CD14-positive monocyte (primary cell): ENCODE measurements at regions not wholly inside any gene's neighbourhood (a gene's known extent, or its start where the extent isn't known, plus 50 kb on each side); places are given as distances from the start of the nearest gene placed in this dataset.

Experiments used
- DNase-seq, 3 donors: peaks; one replicate each; pipeline ENCODE4 v3.0.0-alpha.2; 2011 to 2022
- H2AFZ ChIP-seq: 2 replicates; pipeline ENCODE4 v1.6.0; 2012; ENCODE audit warnings: mild to moderate bottlenecking, low read depth, low read length, inconsistent platforms; ENCODE audit not compliant: insufficient read depth, poor library complexity, severe bottlenecking
- H3K27ac ChIP-seq, 2 donors: 1 replicate in 1 of 2; 2 replicates in 1 of 2; pipeline ENCODE4 v1.5.1; 2012 to 2013; ENCODE audit warnings: low read length in 2 of 2, control low read depth in 1 of 2, inconsistent platforms in 1 of 2, low read depth in 1 of 2, mild to moderate bottlenecking in 1 of 2
- H3K27me3 ChIP-seq, 2 donors: one replicate each; pipeline versions ENCODE4 v1.6.0 to v1.6.1; 2011 to 2013; ENCODE audit warnings: low read length in 2 of 2; ENCODE audit not compliant: control insufficient read depth in 2 of 2, insufficient read depth in 2 of 2
- H3K36me3 ChIP-seq, 2 donors: replicated peaks in 1 of 2; 1 replicate in 1 of 2; 2 replicates in 1 of 2; pipeline versions ENCODE4 v1.5.1 to v1.6.1; 2012 to 2013; ENCODE audit warnings: low read length in 2 of 2, control low read depth in 1 of 2, inconsistent platforms in 1 of 2, mild to moderate bottlenecking in 1 of 2; ENCODE audit not compliant: insufficient read depth in 2 of 2, control insufficient read depth in 1 of 2
- H3K4me1 ChIP-seq, 2 donors: 1 replicate in 1 of 2; 2 replicates in 1 of 2; pipeline versions ENCODE4 v1.5.1 to v1.6.1; 2012 to 2013; ENCODE audit warnings: low read length in 2 of 2, control low read depth in 1 of 2, inconsistent platforms in 1 of 2, mild to moderate bottlenecking in 1 of 2, moderate library complexity in 1 of 2; ENCODE audit not compliant: insufficient read depth in 2 of 2, control insufficient read depth in 1 of 2
- H3K4me2 ChIP-seq: replicated peaks from 2 replicates; pipeline ENCODE3; 2012; ENCODE audit warnings: low read length, moderate library complexity, mild to moderate bottlenecking; ENCODE audit not compliant: poor library complexity, severe bottlenecking; ENCODE audit errors: extremely low read depth
- H3K4me3 ChIP-seq, 3 experiments: fragments of 200-600 bp in 1 of 3; sonication (generic) in 1 of 3; replicated peaks in 1 of 3; 1 replicate in 2 of 3; 2 replicates in 1 of 3; pipeline ENCODE4 v1.5.1; 2011 to 2013; ENCODE audit warnings: low read length in 3 of 3, mild to moderate bottlenecking in 3 of 3, control low read depth in 2 of 3, low read depth in 2 of 3, inconsistent platforms in 1 of 3, moderate library complexity in 1 of 3
- H3K79me2 ChIP-seq: 2 replicates; pipeline ENCODE4 v1.6.0; 2012; ENCODE audit warnings: mild to moderate bottlenecking, control low read depth, inconsistent platforms, low read length, moderate library complexity; ENCODE audit not compliant: insufficient read depth
- H3K9ac ChIP-seq: 2 replicates; pipeline ENCODE4 v1.6.0; 2017; ENCODE audit warnings: low read length, mild to moderate bottlenecking; ENCODE audit not compliant: insufficient read depth, poor library complexity, severe bottlenecking
- H3K9me3 ChIP-seq, 2 donors: replicated peaks in 1 of 2; 1 replicate in 1 of 2; 2 replicates in 1 of 2; pipeline versions ENCODE4 v1.5.1 to v1.6.1; 2012 to 2013; ENCODE audit warnings: low read length in 2 of 2, control low read depth in 1 of 2; ENCODE audit not compliant: control insufficient read depth in 1 of 2, insufficient read depth in 1 of 2
- H4K20me1 ChIP-seq: 2 replicates; pipeline ENCODE4 v1.6.0; 2012; ENCODE audit warnings: mild to moderate bottlenecking, low read length, control low read depth, moderate library complexity; ENCODE audit not compliant: insufficient read depth
- H3K27ac Mint-ChIP-seq, 7 donors: one replicate each; pipeline ENCODE4 v1.8.0; 2020; ENCODE audit warnings: mild to moderate bottlenecking in 7 of 7, mixed read lengths in 7 of 7, moderate library complexity in 6 of 7, inconsistent platforms in 2 of 7
- H3K27me3 Mint-ChIP-seq, 3 donors: one replicate each; pipeline ENCODE4 v1.8.0; 2021 to 2022; ENCODE audit warnings: low read depth in 3 of 3, mild to moderate bottlenecking in 3 of 3, mixed read lengths in 3 of 3, moderate library complexity in 3 of 3, inconsistent platforms in 1 of 3
- H3K36me3 Mint-ChIP-seq, 2 donors: one replicate each; pipeline ENCODE4 v1.8.0; 2020; ENCODE audit warnings: mixed read lengths in 2 of 2, inconsistent platforms in 1 of 2, mild to moderate bottlenecking in 1 of 2
- H3K4me1 Mint-ChIP-seq: one replicate; pipeline ENCODE4 v1.8.0; 2020; ENCODE audit warnings: mild to moderate bottlenecking, mixed read lengths
- H3K4me3 Mint-ChIP-seq, 2 donors: one replicate each; pipeline ENCODE4 v1.8.0; 2020; ENCODE audit warnings: mild to moderate bottlenecking in 2 of 2, mixed read lengths in 2 of 2, moderate library complexity in 1 of 2
- H3K9me3 Mint-ChIP-seq, 7 donors: one replicate each; pipeline ENCODE4 v1.8.0; 2020 to 2022; ENCODE audit warnings: mixed read lengths in 7 of 7, mild to moderate bottlenecking in 6 of 7, moderate library complexity in 6 of 7, inconsistent platforms in 2 of 7
- WGBS: methylation state at CpG from one replicate; pipeline ENCODE4 v1.1.5; 2013; ENCODE audit warnings: missing lambda C conversion rate; ENCODE audit not compliant: insufficient coverage; 5-methylcytosine and 5-hydroxymethylcytosine counted together
- intact Hi-C, 2 donors: fragments of 100-400 bp; cut with micrococcal nuclease; formaldehyde crosslinking; loops; one replicate each; pipeline versions ENCODE4 v1.15.0 to v1.15.1; 2023
- TF ChIP-seq, protein P1 (sequence below): fragments of 200-600 bp; IDR thresholded peaks from one replicate; pipeline ENCODE4 v1.8.0; 2022; ENCODE audit warnings: antibody characterized with exemption, mild to moderate bottlenecking

DNA sequence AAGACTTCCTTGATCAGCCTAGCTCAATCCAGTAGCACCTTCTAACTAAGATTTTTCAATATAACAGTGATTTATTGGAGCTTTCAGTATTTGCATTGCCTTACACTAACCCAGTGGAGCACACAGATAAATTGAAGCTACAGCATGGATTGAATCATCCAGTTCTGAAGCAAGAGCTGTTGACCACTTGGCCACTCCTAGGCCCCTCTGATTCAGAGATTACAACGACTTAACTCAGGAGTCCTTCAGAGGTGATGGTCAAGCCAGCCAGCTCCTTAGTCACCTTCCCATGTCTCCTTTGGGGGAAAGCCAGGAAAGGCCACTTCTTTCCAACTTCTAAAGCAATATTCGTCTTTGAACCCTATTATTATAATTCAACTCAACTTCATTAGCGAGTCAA, 151.8 kb downstream of the TENT5C start:
- Histone ChIP-seq H3K27ac (no peak overlapping the region), H3K27me3 (peaks cover 3 to 4% of the 10 kb centered on the region in 2 donors), H3K4me3 (no peak overlapping the region), H3K9ac (no peak overlapping the region), H3K36me3 (no peaks in the 10 kb centered on the region), H4K20me1 (no peaks in the 10 kb centered on the region), H3K4me1 (peaks cover 11 to 13% of the 10 kb centered on the region in 2 donors), H2AFZ (no peak overlapping the region), H3K79me2 (no peaks in the 10 kb centered on the region), H3K9me3 (no peaks in the 10 kb centered on the region), H3K4me2 (no peak overlapping the region)
- Mint-ChIP-seq H3K36me3 (no peaks in the 10 kb centered on the region), H3K4me1 (peaks cover 18% of the 10 kb centered on the region), H3K9me3 (peaks cover 0 to 3% (median 0%) of the 10 kb centered on the region in 7 donors), H3K4me3 (no peak overlapping the region), H3K27me3 (peaks cover 11 to 24% (median 16%) of the 10 kb centered on the region in 3 donors), H3K27ac (no peak overlapping the region)
- no peak for DNase-seq
- WGBS, result 78% methylated on average over 1 of the region's 3 CpGs
- intact Hi-C loops, result loop anchor here in 1 of 2 donors (5.0 kb wide), 1 partner anchor 245 kb away; no protein-coding TSS in a partner anchor
- TF ChIP-seq, protein P1, sequence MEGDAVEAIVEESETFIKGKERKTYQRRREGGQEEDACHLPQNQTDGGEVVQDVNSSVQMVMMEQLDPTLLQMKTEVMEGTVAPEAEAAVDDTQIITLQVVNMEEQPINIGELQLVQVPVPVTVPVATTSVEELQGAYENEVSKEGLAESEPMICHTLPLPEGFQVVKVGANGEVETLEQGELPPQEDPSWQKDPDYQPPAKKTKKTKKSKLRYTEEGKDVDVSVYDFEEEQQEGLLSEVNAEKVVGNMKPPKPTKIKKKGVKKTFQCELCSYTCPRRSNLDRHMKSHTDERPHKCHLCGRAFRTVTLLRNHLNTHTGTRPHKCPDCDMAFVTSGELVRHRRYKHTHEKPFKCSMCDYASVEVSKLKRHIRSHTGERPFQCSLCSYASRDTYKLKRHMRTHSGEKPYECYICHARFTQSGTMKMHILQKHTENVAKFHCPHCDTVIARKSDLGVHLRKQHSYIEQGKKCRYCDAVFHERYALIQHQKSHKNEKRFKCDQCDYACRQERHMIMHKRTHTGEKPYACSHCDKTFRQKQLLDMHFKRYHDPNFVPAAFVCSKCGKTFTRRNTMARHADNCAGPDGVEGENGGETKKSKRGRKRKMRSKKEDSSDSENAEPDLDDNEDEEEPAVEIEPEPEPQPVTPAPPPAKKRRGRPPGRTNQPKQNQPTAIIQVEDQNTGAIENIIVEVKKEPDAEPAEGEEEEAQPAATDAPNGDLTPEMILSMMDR, result no peak

DNA sequence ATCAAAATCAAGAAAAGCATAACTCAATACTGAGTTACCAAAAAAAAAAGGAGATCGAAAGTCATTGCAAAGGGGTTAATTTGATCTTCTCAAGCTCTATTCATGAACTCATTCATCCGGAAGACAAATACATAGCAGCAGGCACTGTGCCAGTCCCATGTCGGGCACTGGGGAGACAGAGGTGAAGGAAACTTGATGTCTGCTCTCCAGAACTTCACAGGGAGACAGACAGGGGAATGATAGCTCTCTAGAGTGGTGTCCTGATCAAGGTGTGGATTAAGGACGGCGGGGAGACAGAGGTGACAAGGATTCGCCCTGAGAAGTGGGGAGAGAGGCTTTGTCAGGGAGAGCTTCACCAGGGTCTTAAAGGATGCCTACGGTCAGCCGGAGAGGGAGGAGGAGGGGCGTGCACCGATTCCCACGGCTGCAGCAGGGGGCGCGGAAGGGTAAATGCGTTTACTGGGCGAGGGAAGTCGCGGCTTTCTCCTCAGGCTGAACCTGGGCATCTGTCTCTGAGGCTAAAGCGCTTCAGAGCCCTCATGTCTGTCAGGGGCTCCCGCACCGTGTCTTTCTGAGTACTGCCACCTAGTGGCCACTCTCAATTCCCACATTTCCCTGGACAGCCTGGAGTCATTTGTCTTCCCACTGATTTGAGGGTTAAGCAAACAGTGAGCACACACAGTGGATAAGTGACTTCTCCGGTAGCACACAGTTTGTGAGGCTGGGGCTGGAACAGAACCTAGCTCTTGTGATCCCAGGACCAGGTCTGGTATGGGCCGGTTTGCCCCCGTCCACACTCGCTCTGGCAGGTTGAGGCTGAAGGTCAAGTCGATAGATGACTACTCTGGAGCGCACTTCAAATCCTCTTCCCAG, 152.8 kb downstream of the TENT5C start:
- H3K4me1 ChIP-seq, result peaks cover 10 to 11% of the 10 kb centered on the region in 2 donors
- H3K9me3 ChIP-seq, result no peaks in the 10 kb centered on the region
- Mint-ChIP-seq H3K36me3 (no peaks in the 10 kb centered on the region), H3K27me3 (peaks cover 11 to 24% (median 16%) of the 10 kb centered on the region in 3 donors), H3K9me3 (peaks cover 0 to 3% (median 0%) of the 10 kb centered on the region in 7 donors), H3K27ac (peak overlapping the region in 2 of 7 donors; percentile 26 to 29), H3K4me3 (peak overlapping the region; percentile 69 to 80), H3K4me1 (peaks cover 14% of the 10 kb centered on the region)
- H2AFZ ChIP-seq, result peak overlapping the region; percentile 73
- DNase-seq, result peak; percentile 29 to 55 (median 38)
- H3K36me3 ChIP-seq, result no peaks in the 10 kb centered on the region
- H3K27ac ChIP-seq, result no peak overlapping the region
- no peaks in the 10 kb centered on the region for H4K20me1 ChIP-seq
- 2% methylated on average over 19 of the region's 26 CpGs for WGBS
- H3K27me3 ChIP-seq, result peaks cover 3 to 4% of the 10 kb centered on the region in 2 donors
- H3K4me2 ChIP-seq, result peak overlapping the region; percentile 48
- TF ChIP-seq, protein P1, result peak; percentile 91
- H3K79me2 ChIP-seq, result no peaks in the 10 kb centered on the region
- intact Hi-C loops, result loop anchor here in 1 of 2 donors (5.0 kb wide), 1 partner anchor 246 kb away; no protein-coding TSS in a partner anchor
- no peak overlapping the region for H3K9ac ChIP-seq
- peak overlapping the region in 1 of 3 experiments; percentile 35 for H3K4me3 ChIP-seq
